IPS-NIHi11 (cell line): ENCODE measurements at regions not wholly inside any gene's neighbourhood (a gene's known extent, or its start where the extent isn't known, plus 50 kb on each side); places are given as distances from the start of the nearest gene placed in this dataset.

ENCODE experiments used
- DNase-seq: peaks from one replicate; pipeline ENCODE4 v3.0.0; 2012; ENCODE audit warnings: mixed read lengths, low spot score

DNA sequence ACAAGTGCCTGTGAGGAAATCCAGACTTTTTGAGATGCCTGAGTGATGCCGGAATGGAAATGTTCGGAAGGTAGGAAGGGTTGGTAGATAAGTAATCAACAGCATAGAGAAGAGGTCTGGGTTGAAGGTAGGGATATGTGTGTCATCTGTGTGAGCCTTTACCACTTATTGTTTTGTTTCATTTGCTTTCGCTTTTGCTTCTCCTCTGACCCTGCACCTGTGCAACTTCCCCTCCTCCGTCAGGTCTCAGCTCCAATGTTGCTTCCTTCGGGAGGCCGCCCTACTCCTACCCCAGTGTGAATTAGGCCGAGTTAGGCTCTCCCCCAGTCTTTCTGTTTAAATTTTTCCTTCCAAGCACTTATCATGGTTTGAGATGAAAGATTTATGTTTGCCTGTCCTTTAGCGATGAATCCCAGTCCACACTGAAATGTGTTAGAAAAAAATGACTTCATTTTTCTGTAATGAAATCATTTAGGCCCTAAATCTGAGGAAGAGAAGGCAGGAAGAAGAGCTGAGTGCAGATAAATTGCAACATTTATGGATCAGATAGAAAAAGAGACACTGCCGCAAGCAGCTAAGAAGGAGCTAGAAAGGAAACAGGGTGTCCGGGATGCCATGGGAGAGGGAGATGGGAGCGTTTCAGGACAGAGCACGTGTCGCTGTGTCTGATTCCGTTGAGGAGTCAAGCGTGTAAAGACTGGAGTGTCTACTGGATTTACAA, 139.6 kb upstream of the PELI1 start:
- no peak for DNase-seq

DNA sequence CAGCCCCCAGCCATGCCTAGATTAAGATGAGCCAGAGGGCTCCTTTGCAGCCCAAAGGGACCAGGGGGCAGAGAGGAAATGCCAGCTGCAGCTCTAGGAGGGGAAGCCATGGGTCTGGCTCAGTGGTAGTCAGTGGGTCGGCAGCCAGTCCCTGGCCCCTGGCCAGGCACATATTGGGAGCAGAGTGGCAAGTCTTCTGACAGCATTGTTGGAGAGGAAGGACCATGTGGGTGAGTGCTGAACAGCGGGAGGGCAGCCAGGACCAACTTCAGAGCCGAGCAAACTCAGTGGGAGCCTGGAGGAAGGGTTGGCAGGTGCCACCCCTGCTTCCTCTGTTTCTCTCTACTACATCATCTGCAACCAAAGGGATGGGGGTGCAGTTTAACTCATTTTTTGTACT, 140.5 kb upstream of the PELI1 start:
- no peak for DNase-seq

DNA sequence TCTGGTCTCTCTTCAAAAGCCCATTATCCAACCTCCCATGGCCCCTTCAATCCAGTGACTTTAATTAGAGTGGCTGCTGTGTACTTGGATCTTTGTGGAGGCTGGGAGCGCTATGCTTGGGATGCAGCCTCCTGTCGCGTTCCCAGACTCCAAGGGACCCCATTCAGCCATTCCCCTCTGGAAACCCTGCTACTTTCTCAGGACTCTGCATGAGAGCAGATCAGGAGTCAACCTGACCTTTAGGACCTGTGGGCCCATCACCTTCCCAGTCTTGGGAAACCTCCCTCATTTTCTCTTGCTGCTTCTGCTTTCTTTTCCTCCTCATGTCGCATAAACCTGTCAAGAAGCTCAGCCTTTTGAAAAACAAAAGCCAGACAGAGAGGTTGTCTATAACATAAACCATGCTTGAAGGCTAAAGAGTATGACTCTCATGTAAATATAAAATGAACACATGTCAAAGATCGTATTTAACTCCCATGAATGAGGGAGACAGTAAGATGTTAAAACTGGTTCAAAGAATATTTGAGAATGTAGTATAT, 143.1 kb upstream of the PELI1 start:
- no peak for DNase-seq

DNA sequence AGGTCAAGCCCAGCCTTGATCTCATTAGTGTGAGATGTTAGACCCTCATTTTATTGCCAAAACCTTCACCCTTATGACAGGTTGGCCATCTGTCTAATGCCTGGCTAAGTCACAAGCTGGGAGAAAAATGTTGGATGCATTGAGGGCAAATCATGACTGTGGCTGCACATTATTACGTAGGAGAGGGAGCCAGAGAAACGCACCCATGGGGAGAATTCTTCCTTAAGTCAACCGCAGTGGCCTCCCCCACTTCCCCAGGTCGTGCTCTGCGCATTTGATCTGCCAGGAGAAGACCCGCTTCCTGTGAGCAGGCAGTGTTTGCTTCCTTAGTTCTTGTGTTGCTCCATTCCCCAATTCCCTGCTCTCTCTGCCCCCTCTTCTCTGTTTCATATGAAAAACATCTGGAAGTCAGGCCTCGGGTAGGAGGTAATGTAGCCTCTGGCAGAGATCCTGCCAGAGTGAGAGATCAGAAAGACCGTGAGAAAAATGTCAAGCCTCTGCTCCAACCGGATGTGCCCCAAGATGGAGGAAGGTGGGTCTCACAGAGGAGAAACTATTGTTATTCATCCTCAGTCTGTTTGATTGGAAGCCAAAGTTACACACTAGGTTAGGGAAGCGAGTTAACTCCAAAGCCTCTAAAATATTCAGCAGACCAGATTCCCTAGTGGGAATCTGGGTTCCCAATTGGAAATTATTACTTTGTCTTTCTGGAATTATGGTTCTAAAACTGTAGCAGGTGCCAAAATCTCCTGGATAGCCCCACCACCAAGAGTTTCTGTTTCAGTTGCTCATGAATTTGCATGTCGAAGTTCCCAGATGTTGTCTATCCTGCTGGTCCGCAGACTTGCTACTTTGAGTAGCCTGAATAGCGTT, 144.3 kb upstream of the PELI1 start:
- DNase-seq, result peak; percentile 56

DNA sequence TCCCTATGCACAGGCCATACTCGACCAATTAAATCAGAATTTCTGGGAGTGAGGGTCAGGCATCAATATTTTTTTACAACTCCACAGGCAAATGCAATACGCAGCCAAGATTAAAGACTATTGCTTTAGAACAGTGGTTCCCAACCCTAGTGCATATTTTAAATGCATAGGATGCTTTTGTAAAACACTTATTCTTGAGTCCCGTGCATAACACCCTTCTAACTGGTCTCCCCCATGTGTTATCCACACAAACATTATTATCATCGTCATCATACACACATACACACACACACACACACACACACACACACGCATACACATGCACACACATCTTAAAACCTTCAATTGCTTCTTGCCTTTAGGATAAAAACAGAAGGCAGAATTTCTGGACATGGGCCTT, 145.0 kb upstream of the PELI1 start:
- no peak for DNase-seq

DNA sequence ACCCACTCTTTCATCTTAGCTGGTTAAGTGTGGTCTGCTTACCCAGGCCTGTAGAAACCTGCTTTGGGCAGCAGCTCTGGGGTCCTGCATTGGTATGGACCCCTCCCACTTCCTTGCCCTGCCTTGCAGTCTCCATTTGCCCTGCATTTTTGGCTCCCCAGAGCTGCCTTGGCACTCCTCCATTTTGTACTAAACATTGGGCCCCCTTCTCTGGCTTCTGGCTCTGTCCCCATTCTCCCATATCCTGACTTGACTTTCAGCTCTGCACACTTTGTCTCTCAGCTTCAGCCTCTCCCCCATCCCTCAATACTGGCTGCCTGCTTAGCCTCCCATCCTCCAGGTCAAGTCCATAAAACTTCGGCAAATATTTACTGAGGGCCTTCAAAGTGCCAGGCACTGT, 145.5 kb upstream of the PELI1 start:
- no peak for DNase-seq

DNA sequence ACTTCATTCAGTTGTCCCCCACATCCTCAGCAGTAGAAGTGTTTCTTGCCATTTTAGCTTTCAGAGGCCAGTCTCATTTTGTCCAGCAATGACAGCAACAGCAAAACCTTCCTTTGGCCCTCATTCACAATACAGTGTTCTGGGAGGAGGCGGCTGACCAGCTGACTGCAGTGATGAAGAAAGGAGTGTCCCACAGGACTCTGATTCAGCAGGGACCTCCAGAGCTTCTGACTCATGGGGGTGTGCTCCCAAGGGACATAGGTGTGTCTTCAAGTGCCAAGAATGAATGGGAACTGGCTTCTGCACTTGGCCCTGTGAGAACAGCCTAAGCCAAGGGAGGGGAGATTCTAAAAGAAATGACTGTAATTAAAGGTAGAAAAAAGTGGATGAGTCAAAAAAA, 147.0 kb upstream of the PELI1 start:
- DNase-seq, result no peak

DNA sequence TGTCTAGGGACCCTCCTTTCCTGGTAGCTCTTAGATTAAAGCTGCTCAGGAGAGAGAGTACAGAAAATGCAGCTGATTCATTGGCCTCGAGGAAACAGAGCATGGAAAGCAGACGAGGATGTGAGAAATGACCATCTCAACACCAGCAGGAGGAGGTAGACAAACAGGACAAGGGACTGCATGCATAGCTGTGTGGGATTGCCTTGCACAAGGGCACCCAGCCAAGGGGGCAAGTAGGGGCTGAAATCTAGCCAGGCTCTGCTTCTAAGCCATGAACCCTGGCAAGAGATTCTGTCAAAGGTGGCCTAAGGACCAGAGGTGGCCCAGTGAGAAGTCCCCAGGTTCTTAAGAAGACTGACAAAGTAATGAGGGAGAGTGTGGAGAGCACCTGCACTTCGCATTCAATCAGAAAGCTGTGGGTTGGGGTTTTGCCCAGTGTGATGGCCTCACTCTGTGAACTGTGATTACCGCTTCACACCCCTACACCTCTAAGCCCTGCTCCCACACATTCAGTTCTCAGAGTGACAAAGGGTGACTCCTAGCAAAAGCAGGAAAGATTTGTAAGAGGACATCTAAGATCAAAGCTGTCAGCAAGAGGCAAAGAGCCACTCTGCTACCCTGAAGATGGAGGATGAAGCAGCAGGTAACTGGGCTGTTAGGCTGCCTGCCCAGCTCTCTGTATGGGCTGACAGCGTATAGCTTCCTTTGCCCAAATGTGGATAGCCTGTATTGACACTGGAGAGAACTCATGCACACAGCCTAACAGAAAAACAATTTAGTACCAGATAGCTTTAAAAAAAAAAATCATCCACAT, 151.3 kb upstream of the PELI1 start:
- DNase-seq, result no peak

DNA sequence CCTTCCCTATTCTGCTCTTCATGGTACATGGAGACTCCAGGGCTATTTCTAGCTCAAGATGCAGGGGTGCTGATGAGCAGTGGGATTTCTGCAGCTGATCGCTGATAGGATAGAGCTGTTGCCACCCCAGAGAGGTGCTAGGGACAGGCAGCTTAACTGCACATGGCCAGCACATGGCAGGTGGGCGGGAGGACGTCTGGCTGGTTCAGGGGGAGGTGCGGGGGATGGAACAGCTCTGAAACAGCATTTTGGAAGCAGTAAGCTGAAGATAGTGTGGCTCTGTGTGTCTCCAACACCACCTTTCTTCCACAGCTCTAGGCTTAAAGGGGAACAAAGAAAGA, 151.9 kb upstream of the PELI1 start:
- DNase-seq, result no peak

DNA sequence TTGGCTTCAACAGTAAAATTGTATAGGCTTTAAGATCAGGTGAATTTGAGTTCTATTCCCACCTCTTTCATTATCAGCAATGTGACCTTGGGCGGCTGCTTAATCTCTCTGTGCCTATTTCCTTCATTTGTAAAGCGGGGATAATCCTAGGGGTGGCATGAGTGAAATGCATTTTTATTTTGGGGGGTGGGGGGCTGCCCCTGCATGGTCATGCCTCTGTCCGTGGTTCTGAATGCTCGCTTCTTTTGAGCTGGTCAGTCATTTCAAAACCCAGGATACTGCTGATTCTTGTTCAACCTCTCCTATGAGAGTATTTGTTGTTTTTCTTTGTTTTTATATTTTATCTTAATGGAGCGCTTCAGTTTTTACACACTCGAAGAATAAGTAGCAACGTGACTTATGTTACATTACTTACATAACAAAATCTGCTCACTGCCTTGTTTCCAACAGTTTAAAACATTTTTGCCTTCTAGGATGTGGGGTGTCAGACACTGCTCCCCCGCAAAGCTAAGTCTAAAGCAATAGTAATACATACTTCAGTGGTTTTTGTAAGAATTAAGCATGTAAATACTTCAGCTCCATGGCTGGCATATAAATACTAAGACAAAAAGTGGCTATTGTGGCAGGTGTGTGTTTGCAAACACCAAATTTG, 152.6 kb upstream of the PELI1 start:
- DNase-seq, result no peak

DNA sequence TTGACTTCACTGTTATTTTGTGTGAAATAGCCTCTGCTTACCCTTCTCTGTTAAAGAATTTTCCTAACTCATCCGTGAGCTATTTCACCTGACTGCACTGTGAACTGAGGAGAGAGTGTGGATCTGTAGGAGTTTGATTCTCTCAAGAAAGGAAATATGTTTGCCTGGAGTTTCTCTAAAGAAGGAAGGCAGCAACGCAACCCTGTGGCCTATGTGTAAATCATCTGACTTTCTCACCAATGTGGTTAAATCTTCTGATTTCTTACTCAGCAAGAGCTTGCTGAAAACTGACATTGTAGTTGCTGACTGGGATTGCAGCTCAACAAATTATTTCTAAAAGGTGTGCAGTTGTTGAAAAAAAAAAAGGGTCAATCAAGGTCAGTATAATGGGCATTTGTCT, 153.9 kb upstream of the PELI1 start:
- no peak for DNase-seq

DNA sequence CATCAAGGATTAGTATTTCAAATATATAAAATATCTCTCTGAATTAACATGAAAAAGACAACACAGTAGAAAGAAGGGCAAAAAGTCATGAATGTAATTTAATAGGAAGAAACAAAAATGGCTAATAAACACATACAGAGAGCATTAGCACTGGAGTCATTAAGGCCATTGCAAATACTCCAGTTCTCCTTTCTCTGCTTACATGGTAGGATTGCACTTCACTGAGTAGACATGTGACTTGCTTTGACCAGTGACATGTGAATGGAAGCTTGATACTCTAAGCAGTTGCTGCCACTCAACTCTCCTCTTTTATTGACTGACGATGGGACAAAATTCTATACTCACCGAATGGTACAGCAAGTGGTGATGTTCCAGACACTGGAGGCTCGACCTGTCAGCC, 153.9 kb upstream of the LGALSL start:
- no peak for DNase-seq

DNA sequence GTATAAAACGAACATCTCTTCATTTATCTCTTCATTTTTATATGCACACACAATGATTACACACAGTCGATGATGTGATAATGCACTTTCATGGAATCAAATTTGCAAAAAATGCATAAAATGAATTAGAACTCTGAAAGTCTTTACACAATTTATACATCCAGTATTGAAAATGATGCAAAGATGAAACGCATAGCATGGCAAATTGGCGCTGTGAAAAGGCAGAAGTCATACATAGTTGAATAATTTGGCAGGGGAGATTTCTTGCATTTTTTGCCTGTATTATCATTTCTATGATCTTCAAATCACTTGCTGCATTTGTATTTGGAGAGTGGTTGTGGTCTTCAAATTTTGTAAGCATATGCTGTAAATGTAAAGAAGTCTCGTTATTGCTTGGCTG, 150.7 kb upstream of the LGALSL start:
- no peak for DNase-seq

DNA sequence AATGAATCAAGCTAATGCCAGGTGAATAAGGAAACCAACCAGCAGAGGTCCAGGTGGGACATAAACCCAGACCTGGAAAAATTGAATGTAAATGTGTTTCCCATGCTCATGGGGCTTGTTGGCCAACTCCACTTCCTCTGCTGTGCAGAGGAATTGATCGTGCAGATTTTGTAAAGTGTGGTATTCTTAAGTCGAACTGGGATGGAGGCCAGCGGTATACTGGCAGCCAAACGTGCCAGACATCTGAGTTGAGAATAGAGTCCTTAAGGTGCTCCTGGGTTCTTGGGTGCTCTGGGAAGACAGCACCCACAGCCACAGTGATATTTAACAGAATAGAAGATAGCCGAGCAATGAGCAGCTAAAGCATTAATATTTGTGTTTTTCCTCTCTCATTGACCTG, 146.5 kb upstream of the LGALSL start:
- no peak for DNase-seq

DNA sequence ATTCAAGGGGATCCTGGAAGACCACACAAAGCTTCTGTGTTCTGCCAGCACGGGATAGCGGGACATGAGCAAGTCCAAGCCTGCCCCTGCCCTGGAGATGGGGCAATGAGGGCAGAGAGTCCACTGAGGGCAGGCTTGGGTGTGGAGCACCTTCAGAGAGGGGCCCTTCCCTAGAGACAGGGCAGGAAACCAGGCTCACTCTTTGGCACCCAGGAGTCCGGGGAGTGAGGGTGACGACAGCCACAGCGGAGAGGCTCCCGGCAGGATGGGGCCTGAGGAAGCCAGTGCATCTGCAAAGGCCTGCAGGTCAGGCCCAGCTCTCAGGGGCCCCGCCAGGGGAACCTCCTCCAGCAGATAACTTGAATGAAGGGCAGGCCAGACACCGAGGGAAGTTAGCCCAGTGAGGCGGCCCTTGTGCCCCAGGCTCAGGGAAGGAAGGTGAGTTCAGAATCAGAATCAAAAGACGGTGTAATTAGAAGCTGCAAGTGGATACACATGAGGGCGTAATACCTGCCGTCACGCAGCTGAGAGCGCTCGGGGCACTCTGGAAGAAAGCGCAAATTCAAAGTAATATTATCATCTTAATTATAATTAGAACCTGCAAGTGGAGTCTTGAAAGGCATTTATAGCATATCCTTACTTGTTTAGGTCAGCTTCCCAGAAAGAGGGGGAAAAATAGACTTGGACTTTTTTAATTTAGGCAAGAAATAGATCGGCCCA, 142.6 kb upstream of the LGALSL start:
- no peak for DNase-seq

DNA sequence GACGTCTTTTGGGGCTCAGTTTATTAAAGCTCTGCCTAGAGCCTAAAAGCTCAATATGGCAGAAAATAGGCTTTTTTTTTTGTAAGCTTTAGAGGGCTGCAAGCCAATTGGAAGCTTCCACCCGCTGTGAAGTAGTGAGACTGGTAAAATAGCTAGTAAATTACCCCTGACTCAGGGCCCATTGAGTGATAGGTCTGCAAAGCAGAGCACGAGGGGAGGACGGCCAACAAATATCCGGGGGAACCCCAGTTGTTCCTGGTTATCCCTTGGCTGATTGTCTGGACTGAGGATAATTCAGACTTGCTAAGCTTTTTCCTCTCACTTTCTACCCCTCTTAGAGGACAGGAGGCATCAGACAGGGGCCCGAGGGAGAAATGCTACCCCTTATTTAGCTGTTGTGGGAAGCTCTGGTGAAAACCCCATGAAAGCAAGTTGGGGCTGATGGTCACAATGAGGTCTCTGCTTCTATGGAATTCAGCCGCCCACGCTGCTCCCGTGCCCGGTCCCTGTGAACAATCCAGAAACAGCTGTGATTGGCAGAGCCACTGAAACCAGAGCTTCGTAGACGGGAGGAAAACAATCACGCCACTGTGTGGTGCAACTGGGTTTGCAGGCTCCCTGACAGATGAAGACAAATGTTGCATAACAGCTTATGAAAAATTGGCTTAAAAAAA, 141.9 kb upstream of the LGALSL start:
- DNase-seq, result peak; percentile 83

DNA sequence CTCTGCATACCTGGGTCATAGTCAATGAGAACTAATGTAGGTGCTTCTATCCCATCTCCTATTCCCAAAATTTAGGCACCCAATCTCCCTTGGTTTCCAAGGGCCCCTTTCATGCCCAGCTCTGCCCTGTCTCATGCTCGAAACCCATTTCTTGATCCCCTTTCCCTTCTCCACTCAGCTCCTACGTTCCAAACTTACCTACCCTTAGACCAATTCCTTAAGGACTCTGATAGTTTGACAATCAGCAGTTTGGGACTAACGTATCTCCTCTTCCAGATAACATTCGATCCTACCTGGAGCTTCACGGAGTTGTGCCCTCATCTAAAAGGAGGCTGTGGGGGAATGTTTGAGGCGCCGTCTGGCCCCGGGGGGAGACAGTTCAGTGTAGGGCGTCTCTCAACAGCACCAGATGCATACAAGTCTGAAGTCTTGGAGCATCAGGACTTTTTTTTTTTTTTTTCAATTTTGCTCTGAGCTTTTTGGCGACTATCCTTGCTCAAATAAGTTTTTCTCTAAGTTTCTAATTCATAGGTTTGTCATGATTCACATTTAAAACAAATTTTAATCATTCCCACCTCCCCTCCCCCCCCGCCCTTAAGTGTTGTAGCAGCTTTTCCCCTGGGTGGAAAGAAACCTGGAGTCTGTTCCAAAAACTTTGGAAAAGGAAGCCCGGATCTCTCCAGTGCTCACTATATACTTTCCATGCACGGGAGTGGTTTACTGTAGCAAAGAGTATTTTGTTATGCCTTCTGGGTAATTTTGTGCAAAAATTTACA, 141.2 kb upstream of the LGALSL start:
- DNase-seq, result no peak

DNA sequence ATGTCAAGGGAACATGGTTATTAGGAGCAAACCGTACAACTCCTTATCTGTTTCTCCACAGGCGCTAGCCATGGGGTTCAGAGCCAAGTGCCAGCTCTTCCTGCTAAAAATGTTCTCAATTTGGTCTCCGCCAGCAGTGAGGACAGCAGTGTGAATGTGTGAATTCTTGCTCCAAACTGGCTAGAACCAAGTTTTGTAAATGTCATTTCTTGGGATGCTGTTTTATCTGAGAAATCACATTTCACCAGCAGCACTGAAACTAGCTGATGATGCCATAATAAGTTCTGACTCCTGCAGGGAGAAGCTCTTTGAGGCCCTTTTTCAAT, 140.6 kb upstream of the LGALSL start:
- no peak for DNase-seq

DNA sequence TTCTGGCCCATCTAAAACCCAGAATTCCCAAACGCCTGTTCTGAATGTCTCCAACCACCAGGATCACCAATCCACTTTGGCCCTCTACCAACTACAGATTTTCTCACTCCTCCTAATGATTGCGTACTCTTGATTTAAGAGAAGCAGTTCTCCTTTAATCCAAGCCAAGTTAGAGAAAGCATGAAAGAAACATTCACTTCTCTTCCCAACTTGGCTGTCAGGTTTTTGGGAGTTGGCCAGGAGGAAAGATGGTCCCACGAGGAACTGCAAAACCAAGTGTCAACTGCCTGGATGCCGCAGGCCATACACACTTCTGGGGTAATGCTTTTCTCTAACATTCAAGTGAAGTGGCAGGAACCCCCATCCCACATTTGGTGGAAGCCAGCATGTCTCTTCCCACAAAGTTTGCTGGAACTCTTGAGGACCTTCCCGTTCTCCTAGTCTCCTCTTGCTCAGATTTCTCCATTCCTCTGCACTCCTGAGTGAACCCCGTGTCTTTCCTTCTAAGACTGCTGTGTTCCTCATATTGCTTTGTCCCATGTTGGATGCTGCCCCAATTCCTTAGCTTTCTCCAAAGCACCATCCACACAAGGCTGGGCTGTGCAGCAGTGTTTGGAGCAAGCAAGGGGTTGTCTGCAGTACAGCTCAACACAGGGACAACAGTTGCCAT, 138.5 kb upstream of the LGALSL start:
- no peak for DNase-seq
